Medulla oblongata (tissue), 1 donor: ENCODE measurements at regions not wholly inside any gene's neighbourhood (a gene's known extent, or its start where the extent isn't known, plus 50 kb on each side); places are given as distances from the start of the nearest gene placed in this dataset.

ENCODE experiments used
- DNase-seq: peaks from one replicate; pipeline ENCODE4 v3.0.0-alpha.2; 2015; ENCODE audit errors: extremely low spot score

GRCh38 chr13:76210262-76210661 lies 574.1 kb downstream of the LMO7 start:
- DNase-seq = no peak

- no peak for DNase-seq
Measured at GRCh38 chr13:76198568-76199163, 562.5 kb downstream of the LMO7 start.

- DNase-seq = no peak
Measured at GRCh38 chr13:76189882-76190519, 553.9 kb downstream of the LMO7 start.

- DNase-seq = no peak
Measured at GRCh38 chr13:76175961-76176725, 540.0 kb downstream of the LMO7 start.

GRCh38 chr13:76168661-76169060 lies 532.5 kb downstream of the LMO7 start:
- no peak for DNase-seq

GRCh38 chr13:76164290-76164689 lies 528.2 kb downstream of the LMO7 start:
- DNase-seq = no peak

- DNase-seq = no peak
Measured at GRCh38 chr13:76163761-76164160, 527.6 kb downstream of the LMO7 start.

- DNase-seq = no peak
Measured at GRCh38 chr13:76160961-76161925, 525.1 kb downstream of the LMO7 start.

GRCh38 chr13:76160506-76160905 lies 524.4 kb downstream of the LMO7 start:
- no peak for DNase-seq

GRCh38 chr13:76157926-76158325 lies 521.8 kb downstream of the LMO7 start:
- no peak for DNase-seq

- no peak for DNase-seq
Measured at GRCh38 chr13:76153239-76153638, 517.1 kb downstream of the LMO7 start.

- DNase-seq = no peak
Measured at GRCh38 chr13:76148926-76149325, 512.8 kb downstream of the LMO7 start.

GRCh38 chr13:76148374-76148773 lies 512.2 kb downstream of the LMO7 start:
- DNase-seq = no peak

GRCh38 chr13:76132532-76132931 lies 496.4 kb downstream of the LMO7 start:
- DNase-seq = no peak

- no peak for DNase-seq
Measured at GRCh38 chr13:76131551-76131950, 495.4 kb downstream of the LMO7 start.

GRCh38 chr13:76129305-76130000 lies 493.3 kb downstream of the LMO7 start:
- no peak for DNase-seq

GRCh38 chr13:76127922-76128321 lies 491.8 kb downstream of the LMO7 start:
- DNase-seq = no peak

- DNase-seq = no peak
Measured at GRCh38 chr13:76123548-76123947, 487.4 kb downstream of the LMO7 start.

- DNase-seq = no peak
Measured at GRCh38 chr13:76116751-76117360, 480.7 kb downstream of the LMO7 start.

GRCh38 chr13:76106763-76107162 lies 470.6 kb downstream of the LMO7 start:
- DNase-seq = no peak

GRCh38 chr13:76094645-76095044 lies 458.5 kb downstream of the LMO7 start:
- no peak for DNase-seq
